ENCODE measurements at regions not wholly inside any gene's neighbourhood (a gene's known extent, or its start where the extent isn't known, plus 50 kb on each side); places are given as distances from the start of the nearest gene placed in this dataset.

GRCh38 chr2:196480653-196481323, 158.7 kb upstream of the CCDC150 start:
- Histone ChIP-seq H3K36me3 (no peaks in the 10 kb centered on the region), H3K4me1 (peaks cover 0 to 10% (median 0%) of the 10 kb centered on the region in 3 donors), H3K9me3 (no peaks in the 10 kb centered on the region), H3K27me3 (no peaks in the 10 kb centered on the region), H3K4me3 (no peak overlapping the region), H3K27ac (no peak overlapping the region)
- intact Hi-C loops (cut with DNase I) = no loop called here
- no peak for DNase-seq
- TF ChIP-seq CTCF (IDR thresholded peaks at IDR 0.05) (no peak), POLR2A (IDR thresholded peaks at IDR 0.05) (no peak)
- 89 to 97% methylated on average over 2 of the region's 2 CpGs for WGBS, 2 donors

- H3K4me1 ChIP-seq = peaks cover 0 to 10% (median 0%) of the 10 kb centered on the region in 3 donors
- 33 to 39% methylated on average over 3 of the region's 3 CpGs for WGBS, 2 donors
- intact Hi-C loops (cut with DNase I) = no loop called here
- DNase-seq = no peak
- H3K27me3 ChIP-seq = no peaks in the 10 kb centered on the region
- no peaks in the 10 kb centered on the region for H3K9me3 ChIP-seq
- H3K36me3 ChIP-seq = no peaks in the 10 kb centered on the region
- no peak overlapping the region for H3K4me3 ChIP-seq
- TF ChIP-seq CTCF (IDR thresholded peaks at IDR 0.05) (no peak), POLR2A (IDR thresholded peaks at IDR 0.05) (no peak)
- no peak overlapping the region for H3K27ac ChIP-seq
These were observed 158.2 kb upstream of the CCDC150 start for GRCh38 chr2:196481324-196481697.

GRCh38 chr2:196482119-196483065, 157.1 kb upstream of the CCDC150 start:
- Histone ChIP-seq H3K4me1 (peaks cover 0 to 10% (median 0%) of the 10 kb centered on the region in 3 donors), H3K27me3 (no peaks in the 10 kb centered on the region), H3K4me3 (no peak overlapping the region), H3K27ac (no peak overlapping the region), H3K36me3 (no peaks in the 10 kb centered on the region), H3K9me3 (no peaks in the 10 kb centered on the region)
- intact Hi-C loops (cut with DNase I) = no loop called here
- WGBS, 2 donors = 71 to 72% methylated on average over 4 to 5 of the region's 6 CpGs
- DNase-seq = no peak
- TF ChIP-seq CTCF (IDR thresholded peaks at IDR 0.05) (no peak), POLR2A (IDR thresholded peaks at IDR 0.05) (no peak)

GRCh38 chr2:196486146-196486545, 153.4 kb upstream of the CCDC150 start:
- Histone ChIP-seq H3K4me1 (peaks cover 0 to 7% (median 0%) of the 10 kb centered on the region in 3 donors), H3K9me3 (no peaks in the 10 kb centered on the region), H3K4me3 (no peak overlapping the region), H3K36me3 (no peaks in the 10 kb centered on the region), H3K27me3 (no peaks in the 10 kb centered on the region), H3K27ac (no peak overlapping the region)
- intact Hi-C loops (cut with DNase I) = no loop called here
- WGBS, 2 donors = 77 to 85% methylated on average over 3 of the region's 3 CpGs
- TF ChIP-seq POLR2A (IDR thresholded peaks at IDR 0.05) (no peak), CTCF (IDR thresholded peaks at IDR 0.05) (no peak)
- DNase-seq = no peak

GRCh38 chr2:196487417-196487816, 152.1 kb upstream of the CCDC150 start:
- TF ChIP-seq CTCF (IDR thresholded peaks at IDR 0.05) (no peak), POLR2A (IDR thresholded peaks at IDR 0.05) (no peak)
- Histone ChIP-seq H3K4me3 (no peak overlapping the region), H3K36me3 (no peaks in the 10 kb centered on the region), H3K27ac (no peak overlapping the region), H3K27me3 (no peaks in the 10 kb centered on the region), H3K4me1 (peaks cover 0 to 2% (median 0%) of the 10 kb centered on the region in 3 donors), H3K9me3 (no peaks in the 10 kb centered on the region)
- DNase-seq = no peak
- 69 to 88% methylated on average over 3 of the region's 3 CpGs for WGBS, 2 donors
- intact Hi-C loops (cut with DNase I) = no loop called here
